CD4-positive, alpha-beta T cell (primary cell): ENCODE measurements at regions not wholly inside any gene's neighbourhood (a gene's known extent, or its start where the extent isn't known, plus 50 kb on each side); places are given as distances from the start of the nearest gene placed in this dataset.

Experiments used
- ATAC-seq: fragments of 200-7000 bp; cut with Tn5 transposase; one replicate; pipeline ENCODE4 v1.10.0; 2022; ENCODE audit warnings: mild to moderate bottlenecking; ENCODE audit not compliant: poor library complexity
- CTCF ChIA-PET: fragments of 350-600 bp; sonication (Branson Sonifier 250); formaldehyde crosslinking; loops from one replicate; lab custom pipeline; 2021; ENCODE audit warnings: antibody characterized with exemption, inconsistent platforms; lab: Charles Lee
- POLR2A ChIA-PET: fragments of 350-600 bp; sonication (Branson Sonifier 250); formaldehyde crosslinking; loops from one replicate; lab custom pipeline; 2021; ENCODE audit warnings: antibody characterized with exemption, inconsistent platforms; lab: Charles Lee
- DNase-seq, 14 experiments: peaks; one replicate each; pipeline ENCODE4 v3.0.0-alpha.2; 2013 to 2020; ENCODE audit warnings: mixed read lengths in 2 of 14
- H3K27ac ChIP-seq, 2 donors: one replicate each; pipeline versions ENCODE4 v1.5.1 to v1.7.0; 2013; ENCODE audit warnings: low read length in 2 of 2, low read depth in 1 of 2, mild to moderate bottlenecking in 1 of 2
- H3K27me3 ChIP-seq, 2 experiments: 1 replicate in 1 of 2; 2 replicates in 1 of 2; pipeline versions ENCODE4 v1.6.1 to v1.7.0; 2013; ENCODE audit warnings: low read length in 2 of 2, control low read depth in 1 of 2, mild to moderate bottlenecking in 1 of 2, moderate library complexity in 1 of 2; ENCODE audit not compliant: insufficient read depth in 2 of 2, control insufficient read depth in 1 of 2
- H3K36me3 ChIP-seq: one replicate; pipeline ENCODE4 v1.6.1; 2013; ENCODE audit warnings: low read length, control low read depth; ENCODE audit not compliant: insufficient read depth
- H3K4me1 ChIP-seq: one replicate; pipeline ENCODE4 v1.6.1; 2013; ENCODE audit warnings: low read length, control low read depth; ENCODE audit not compliant: insufficient read depth
- H3K4me3 ChIP-seq: one replicate; pipeline ENCODE4 v1.5.1; 2013; ENCODE audit warnings: mild to moderate bottlenecking, low read length, moderate library complexity
- H3K9me3 ChIP-seq, 2 experiments: 1 replicate in 1 of 2; 2 replicates in 1 of 2; pipeline versions ENCODE4 v1.6.1 to v1.7.0; 2013; ENCODE audit warnings: low read length in 2 of 2, mild to moderate bottlenecking in 2 of 2, control low read depth in 1 of 2, moderate library complexity in 1 of 2; ENCODE audit not compliant: control insufficient read depth in 1 of 2, insufficient read depth in 1 of 2
- H3K27ac Mint-ChIP-seq: one replicate; pipeline ENCODE4 v1.8.0; 2020; ENCODE audit warnings: mixed read lengths
- H3K27me3 Mint-ChIP-seq: one replicate; pipeline ENCODE4 v1.8.0; 2021; ENCODE audit warnings: mixed read lengths
- H3K36me3 Mint-ChIP-seq: one replicate; pipeline ENCODE4 v1.8.0; 2021; ENCODE audit warnings: low read depth, mixed read lengths
- H3K4me1 Mint-ChIP-seq: one replicate; pipeline ENCODE4 v1.8.0; 2021; ENCODE audit warnings: low read depth, mixed read lengths
- H3K4me3 Mint-ChIP-seq: one replicate; pipeline ENCODE4 v1.8.0; 2020; ENCODE audit warnings: mild to moderate bottlenecking, mixed read lengths
- H3K9me3 Mint-ChIP-seq: one replicate; pipeline ENCODE4 v1.8.0; 2020; ENCODE audit warnings: mixed read lengths
- intact Hi-C, 2 experiments: fragments of 100-400 bp; cut with DNase I in 1 of 2; cut with micrococcal nuclease in 1 of 2; formaldehyde crosslinking; loops; one replicate each; pipeline versions ENCODE4 v1.15.1 to v1.9.0; 2023 to 2025; cut with DNase I, micrococcal nuclease
- TF ChIP-seq, protein P1 (sequence below): fragments of 200-600 bp; IDR thresholded peaks from one replicate; pipeline ENCODE4 v1.8.0; 2022; ENCODE audit warnings: antibody characterized with exemption, mild to moderate bottlenecking

DNA sequence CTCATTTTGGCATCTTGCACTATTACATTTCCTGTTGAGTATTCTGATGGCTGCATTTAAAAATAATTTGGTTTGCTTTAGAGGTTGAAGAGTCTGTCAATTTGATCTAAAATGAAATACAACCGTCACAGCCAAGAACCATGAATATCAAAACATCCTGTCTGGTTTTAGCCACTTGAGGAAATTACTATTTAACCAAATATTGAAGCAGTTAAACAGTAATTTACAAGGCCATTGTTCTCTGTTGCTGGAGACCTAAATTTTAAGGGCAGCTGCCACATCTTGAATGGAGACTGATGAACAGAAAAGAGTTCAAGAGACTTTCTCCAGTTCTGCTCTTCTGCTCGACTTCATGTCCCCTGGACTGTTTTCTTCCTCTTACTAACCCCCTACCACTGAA is 549.4 kb downstream of the LRRC70 start:
- Histone ChIP-seq H3K27ac (no peak overlapping the region), H3K4me3 (no peak overlapping the region), H3K4me1 (no peaks in the 10 kb centered on the region), H3K36me3 (no peaks in the 10 kb centered on the region), H3K27me3 (no peaks in the 10 kb centered on the region), H3K9me3 (no peaks in the 10 kb centered on the region)
- H3K4me1 Mint-ChIP-seq, result no peaks in the 10 kb centered on the region
- H3K9me3 Mint-ChIP-seq, result no peaks in the 10 kb centered on the region
- DNase-seq (no peak), ATAC-seq (no peak)
- H3K36me3 Mint-ChIP-seq, result no peaks in the 10 kb centered on the region
- no peak overlapping the region for H3K27ac Mint-ChIP-seq
- CTCF ChIA-PET, result no interaction called here
- TF ChIP-seq, protein P1, sequence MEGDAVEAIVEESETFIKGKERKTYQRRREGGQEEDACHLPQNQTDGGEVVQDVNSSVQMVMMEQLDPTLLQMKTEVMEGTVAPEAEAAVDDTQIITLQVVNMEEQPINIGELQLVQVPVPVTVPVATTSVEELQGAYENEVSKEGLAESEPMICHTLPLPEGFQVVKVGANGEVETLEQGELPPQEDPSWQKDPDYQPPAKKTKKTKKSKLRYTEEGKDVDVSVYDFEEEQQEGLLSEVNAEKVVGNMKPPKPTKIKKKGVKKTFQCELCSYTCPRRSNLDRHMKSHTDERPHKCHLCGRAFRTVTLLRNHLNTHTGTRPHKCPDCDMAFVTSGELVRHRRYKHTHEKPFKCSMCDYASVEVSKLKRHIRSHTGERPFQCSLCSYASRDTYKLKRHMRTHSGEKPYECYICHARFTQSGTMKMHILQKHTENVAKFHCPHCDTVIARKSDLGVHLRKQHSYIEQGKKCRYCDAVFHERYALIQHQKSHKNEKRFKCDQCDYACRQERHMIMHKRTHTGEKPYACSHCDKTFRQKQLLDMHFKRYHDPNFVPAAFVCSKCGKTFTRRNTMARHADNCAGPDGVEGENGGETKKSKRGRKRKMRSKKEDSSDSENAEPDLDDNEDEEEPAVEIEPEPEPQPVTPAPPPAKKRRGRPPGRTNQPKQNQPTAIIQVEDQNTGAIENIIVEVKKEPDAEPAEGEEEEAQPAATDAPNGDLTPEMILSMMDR, result no peak
- H3K27me3 Mint-ChIP-seq, result no peaks in the 10 kb centered on the region
- H3K4me3 Mint-ChIP-seq, result no peak overlapping the region
- intact Hi-C loops, result no loop called here
- POLR2A ChIA-PET, result no interaction called here

DNA sequence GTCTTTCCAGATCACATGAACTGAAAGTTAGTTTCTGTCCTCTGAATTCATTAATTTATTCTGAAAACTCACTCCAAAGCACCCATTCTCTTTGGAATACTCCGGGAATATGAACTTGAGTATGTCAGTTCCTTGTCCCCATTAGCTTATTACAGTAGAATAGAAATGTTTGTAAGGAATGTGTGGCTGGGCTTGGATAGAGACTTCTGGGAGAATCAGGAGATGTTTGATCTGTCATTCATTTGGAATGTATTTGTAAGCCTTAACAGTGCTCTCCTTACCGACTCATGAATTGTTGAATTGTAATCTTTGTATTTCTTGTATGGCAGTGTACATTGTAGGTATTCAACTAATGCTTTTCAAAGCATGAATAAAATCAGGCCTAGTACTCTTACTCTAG is 548.4 kb downstream of the LRRC70 start:
- Histone ChIP-seq H3K9me3 (no peaks in the 10 kb centered on the region), H3K4me1 (no peaks in the 10 kb centered on the region), H3K27me3 (no peaks in the 10 kb centered on the region), H3K36me3 (no peaks in the 10 kb centered on the region), H3K27ac (no peak overlapping the region), H3K4me3 (no peak overlapping the region)
- no peak for ATAC-seq
- Mint-ChIP-seq H3K4me1 (no peaks in the 10 kb centered on the region), H3K9me3 (no peaks in the 10 kb centered on the region), H3K27me3 (no peaks in the 10 kb centered on the region), H3K36me3 (no peaks in the 10 kb centered on the region), H3K4me3 (no peak overlapping the region), H3K27ac (no peak overlapping the region)
- TF ChIP-seq, protein P1, result no peak
- intact Hi-C loops, result no loop called here
- no peak for DNase-seq
- POLR2A ChIA-PET, result no interaction called here
- CTCF ChIA-PET, result no interaction called here

DNA sequence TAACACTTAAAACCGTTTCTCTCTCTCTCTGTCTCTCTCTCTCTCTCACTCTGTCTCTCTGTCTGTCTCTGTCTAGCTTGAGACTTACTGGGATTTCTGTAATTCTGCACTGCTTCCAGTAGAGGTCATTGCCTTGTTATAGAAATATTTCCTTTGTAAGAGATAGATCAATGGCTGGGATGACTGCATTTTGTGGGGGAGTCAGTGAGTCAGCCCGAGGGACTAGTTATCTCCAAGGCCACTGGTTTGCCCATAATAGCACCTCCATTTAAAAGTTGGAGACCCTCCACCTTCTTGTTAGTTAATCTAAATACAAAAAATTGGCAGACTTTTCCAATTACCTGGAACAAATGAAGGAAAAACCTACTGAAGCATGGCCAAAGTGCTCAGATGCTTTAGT is 547.2 kb downstream of the LRRC70 start:
- H3K27ac ChIP-seq, result no peak overlapping the region
- no peaks in the 10 kb centered on the region for H3K27me3 ChIP-seq
- DNase-seq (no peak), ATAC-seq (no peak)
- Mint-ChIP-seq H3K4me1 (no peaks in the 10 kb centered on the region), H3K27ac (no peak overlapping the region), H3K9me3 (no peaks in the 10 kb centered on the region), H3K27me3 (no peaks in the 10 kb centered on the region), H3K4me3 (no peak overlapping the region), H3K36me3 (no peaks in the 10 kb centered on the region)
- H3K4me1 ChIP-seq, result no peaks in the 10 kb centered on the region
- H3K9me3 ChIP-seq, result no peaks in the 10 kb centered on the region
- TF ChIP-seq, protein P1, result no peak
- CTCF ChIA-PET, result no interaction called here
- intact Hi-C loops, result no loop called here
- no peak overlapping the region for H3K4me3 ChIP-seq
- POLR2A ChIA-PET, result no interaction called here
- no peaks in the 10 kb centered on the region for H3K36me3 ChIP-seq
